GM20431 (cell line): ENCODE measurements at regions not wholly inside any gene's neighbourhood (a gene's known extent, or its start where the extent isn't known, plus 50 kb on each side); places are given as distances from the start of the nearest gene placed in this dataset.

Experiments
- in situ Hi-C: fragments of 300-500 bp; cut with MseI, MboI; formaldehyde crosslinking; loops from one replicate; pipeline ENCODE4 v1.15.0; 2020; ENCODE audit warnings: low sequenced_read_pairs; ENCODE audit not compliant: unreplicated experiment

DNA sequence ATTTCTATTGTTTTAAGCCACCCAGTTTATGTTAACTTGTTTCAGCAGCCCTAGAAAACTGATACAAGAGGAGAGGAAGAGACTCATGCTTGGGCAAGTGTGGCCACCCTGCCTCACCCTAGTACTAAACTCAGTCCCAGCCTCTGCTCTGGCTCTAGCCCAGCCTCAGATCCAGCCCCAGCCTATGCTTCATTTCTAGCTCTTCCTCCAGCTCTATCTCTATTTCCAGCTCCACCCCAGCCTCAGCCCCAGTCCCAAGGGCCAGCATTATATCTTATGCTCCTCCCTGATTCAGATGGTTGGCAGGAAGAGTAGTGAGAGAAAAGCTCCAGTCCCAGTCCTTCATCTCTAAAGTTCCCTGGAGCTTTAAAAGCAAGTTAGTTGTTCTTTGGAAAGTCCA lies 535.5 kb downstream of the PTPRC start:
- in situ Hi-C loops, result no loop called here

DNA sequence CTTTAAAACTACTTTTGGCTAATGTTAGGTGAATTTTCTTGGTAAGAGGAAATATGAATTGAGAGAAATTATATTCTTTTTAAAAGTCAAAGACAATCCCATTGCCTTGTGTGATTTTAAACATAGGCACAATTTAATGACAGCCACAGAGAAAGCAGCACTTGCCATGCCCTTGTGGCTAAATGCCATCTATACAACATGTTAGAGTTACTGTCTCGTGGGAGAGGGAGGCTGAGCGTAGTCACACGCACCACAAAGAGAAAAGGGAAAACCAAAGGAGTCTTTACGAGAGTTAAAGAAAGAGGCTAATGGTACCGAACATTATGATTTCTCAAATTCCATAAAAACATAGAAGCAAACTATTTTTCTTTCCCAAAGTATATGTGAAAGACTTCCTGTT lies 537.9 kb downstream of the PTPRC start:
- in situ Hi-C loops, result no loop called here

GRCh38 chr1:199177241-199177640 lies 538.4 kb downstream of the PTPRC start:
- in situ Hi-C loops, result no loop called here

DNA sequence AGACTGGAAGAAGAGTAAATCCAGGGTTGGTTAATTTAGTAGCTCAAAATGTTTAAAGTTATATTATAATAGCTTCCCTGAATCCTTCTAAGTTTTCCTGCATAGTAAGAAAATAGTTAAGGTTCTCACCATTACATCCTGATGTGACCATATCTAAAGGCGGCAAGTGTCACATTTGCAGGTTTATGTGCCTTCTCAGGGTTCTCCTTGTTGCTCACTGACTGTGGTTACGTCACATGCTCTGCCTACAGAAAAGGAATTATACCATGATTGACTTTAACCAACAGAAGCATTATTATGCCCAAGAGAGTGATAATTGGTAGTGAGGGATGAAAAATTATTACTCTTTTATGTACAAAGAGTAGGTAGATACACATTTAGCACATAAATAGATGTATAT lies 539.8 kb downstream of the PTPRC start:
- in situ Hi-C loops, result no loop called here

DNA sequence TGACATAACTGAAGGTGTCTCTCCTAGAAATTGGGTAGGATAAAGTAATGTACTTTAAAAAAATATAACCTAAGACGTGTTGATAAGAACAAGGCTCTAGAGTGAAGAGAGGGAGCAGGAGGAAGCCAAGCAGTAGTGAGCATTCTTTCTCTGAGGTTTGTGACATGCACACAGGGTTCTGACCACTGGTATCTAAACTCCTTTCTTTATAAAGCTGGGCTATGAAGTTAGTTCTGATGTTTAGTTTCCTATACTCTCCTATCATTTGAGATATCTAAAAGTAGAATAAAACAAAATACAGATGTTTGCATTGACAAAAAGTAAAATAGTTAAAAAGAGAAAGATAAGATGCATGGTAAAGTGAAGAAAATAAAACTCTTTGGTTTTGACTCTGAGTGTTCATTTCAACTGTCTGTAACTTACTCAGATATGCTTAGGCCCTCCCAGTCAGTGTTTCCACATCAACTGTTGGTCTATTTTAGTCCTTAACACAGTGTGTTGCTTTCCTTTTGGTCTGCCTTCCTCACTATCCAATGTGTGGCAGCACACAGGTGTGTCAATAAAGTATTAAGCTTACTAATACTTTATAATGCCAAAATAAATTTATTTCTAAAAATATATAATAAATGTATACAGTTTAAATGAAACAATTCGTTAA lies 543.5 kb downstream of the PTPRC start:
- in situ Hi-C loops, result no loop called here

DNA sequence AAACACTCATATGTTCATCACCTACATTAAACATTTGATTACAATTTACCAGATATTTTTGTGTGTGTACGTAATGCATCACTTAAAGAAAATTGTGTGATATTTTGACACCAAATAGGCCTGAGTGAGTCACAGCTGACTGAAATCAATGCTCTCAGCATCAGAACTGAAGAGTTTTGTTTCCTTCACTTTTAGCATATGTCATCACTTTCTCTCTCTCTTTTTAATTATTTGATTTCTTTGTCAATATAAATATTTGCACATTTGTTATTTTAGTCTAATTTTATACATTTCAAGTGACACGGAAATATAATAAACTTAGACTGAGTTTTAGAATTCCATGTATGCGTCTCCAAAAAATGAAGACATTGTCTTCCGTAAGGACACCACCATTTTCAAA lies 545.3 kb downstream of the PTPRC start:
- in situ Hi-C loops, result no loop called here

DNA sequence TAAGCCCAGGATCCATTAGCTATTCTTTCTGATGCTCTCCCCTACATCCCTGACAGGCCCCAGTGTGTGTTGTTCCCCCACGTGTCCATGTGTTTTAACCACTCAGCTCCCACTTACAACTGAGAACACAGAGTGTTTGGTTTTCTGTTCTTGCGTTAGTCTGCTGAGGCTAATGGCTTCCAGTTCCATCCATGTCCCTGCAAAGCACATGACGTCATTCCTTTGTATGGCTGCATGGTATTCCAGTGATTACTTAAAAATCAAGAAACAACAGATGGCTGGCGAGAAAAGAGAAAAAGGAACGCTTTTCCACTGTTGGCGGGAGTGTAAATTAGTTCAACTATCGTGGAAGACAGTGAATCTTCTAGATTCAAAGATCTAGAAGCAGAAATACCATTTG lies 556.0 kb downstream of the PTPRC start:
- in situ Hi-C loops, result no loop called here

- in situ Hi-C loops, result no loop called here
Observed at GRCh38 chr1:199197695-199198094, 558.9 kb downstream of the PTPRC start.

DNA sequence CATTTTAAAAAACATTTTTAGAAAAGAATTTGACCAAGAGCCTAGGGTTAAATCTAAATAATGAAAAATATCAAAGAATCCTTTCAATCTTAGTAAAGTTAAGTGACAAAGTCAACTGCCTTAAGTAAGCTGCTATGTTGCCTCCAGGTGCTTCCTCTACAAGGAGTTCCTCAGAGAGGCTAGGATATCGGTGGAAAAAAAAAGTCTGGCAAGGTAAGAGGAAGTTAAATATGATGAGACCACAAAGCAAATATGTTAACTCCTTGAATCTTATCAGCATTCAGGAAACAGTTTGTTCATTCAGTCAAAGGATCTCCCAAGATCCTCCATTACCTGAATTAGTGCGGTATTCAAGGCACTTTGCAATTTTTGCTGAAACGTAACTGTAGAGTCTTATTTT lies 563.5 kb downstream of the PTPRC start:
- in situ Hi-C loops, result no loop called here

DNA sequence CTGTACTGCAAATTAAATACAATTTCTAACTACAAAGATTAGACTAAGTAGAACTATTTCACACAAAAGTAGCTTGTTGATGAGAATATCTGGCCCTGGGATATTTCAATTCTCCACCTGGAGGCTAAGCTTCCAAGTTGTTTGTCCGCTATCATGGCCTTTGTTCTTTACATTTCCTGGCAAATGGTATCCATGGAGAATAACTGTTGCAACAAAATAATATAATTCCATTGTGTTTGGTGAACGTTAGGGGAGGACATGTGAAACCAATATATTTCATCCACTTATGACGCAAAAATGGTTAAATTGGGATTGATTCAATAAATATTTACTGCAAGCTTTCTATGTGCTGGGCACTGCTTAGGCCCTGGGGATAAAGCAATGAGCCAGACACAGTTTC lies 565.4 kb downstream of the PTPRC start:
- in situ Hi-C loops, result no loop called here

- in situ Hi-C loops, result no loop called here
Observed at GRCh38 chr1:199205740-199206441, 567.1 kb downstream of the PTPRC start.

- in situ Hi-C loops, result no loop called here
Observed at GRCh38 chr1:199208847-199209246, 570.0 kb downstream of the PTPRC start.

DNA sequence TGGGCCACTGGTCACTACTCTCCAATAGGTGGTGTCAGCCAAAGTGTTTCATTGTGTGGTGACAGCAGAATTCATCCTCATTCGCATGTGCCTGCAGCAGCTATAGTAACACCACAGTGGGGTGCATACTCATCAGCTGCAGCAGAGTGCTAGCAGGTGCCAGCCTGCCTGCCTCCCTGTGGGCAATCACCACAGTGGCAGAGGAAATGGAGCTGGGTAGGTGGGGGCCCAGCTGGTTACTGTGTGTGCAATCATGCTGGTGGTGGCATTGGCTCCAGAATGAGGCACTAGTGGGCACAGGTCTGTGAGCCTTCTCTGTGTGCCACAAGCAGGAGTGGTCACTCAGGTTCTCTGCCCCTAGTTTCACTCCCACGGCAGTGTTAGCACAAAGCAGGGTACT lies 579.2 kb downstream of the PTPRC start:
- in situ Hi-C loops, result no loop called here

DNA sequence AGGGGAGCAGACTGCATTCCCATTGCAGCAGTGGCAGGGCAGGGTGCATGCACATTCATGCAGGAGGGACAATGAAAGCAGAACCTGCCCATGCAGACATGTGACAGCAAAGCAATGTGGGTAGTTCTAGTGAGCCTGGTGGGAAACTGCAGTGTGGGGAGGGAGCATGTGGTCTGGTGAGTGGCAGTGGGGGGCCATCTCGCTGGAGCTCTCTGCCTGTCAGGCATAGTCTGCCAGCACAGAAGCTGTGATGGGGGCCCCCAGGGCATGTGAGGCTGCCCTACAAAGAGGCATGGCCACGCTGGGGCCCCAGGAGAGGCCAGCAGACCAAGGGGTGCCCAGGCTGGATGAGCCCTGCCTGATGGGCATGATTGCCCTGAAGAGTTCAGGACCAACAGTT lies 579.7 kb downstream of the PTPRC start:
- in situ Hi-C loops, result no loop called here

DNA sequence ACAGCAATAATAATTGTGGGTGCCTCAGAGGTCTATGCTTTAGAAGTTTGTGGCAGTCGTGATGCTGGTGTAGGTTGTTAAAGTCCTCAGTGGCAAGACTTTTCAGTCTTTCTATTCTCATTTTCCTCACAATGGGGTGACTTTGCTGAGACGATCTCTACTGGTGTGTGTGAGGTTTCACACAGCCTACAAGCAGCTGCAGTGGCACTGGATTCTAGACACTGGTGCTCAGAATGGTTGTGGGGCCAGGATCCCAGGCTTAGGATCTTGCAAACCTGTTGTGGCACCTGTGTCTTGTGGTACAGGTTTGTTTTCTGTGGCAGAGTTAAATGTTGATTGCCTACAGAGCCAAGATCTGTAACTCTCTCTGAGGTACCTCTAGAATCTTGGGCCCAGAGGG lies 581.2 kb downstream of the PTPRC start:
- in situ Hi-C loops, result no loop called here

- in situ Hi-C loops, result no loop called here
Observed at GRCh38 chr1:199221371-199222150, 582.7 kb downstream of the PTPRC start.

- in situ Hi-C loops, result no loop called here
Observed at GRCh38 chr1:199223936-199224335, 585.1 kb downstream of the PTPRC start.

GRCh38 chr1:199226163-199226562 lies 587.3 kb downstream of the PTPRC start:
- in situ Hi-C loops, result loop anchor here (25.0 kb wide), 1 partner anchor 439 kb away; no protein-coding TSS in a partner anchor

DNA sequence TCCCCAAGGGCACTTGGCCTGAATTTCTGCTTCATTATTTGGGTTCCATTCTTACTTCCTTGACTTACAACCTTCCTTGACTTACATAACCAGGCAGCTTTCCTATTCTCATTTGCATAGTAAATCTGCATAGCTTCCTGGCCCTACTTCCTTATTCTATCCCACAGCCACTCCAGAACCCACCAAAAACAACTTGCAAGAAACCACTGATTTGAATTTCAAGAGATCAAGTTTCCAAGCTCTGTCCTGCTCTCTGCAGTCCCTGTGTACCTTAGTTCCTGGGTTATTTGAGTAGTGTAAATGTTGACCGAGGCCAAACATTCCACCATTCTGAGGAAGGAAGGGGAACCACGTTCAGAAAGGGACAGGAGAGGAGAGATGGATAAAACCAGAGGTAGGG lies 603.3 kb downstream of the PTPRC start:
- in situ Hi-C loops, result loop anchor here (25.0 kb wide), 1 partner anchor 455 kb away; no protein-coding TSS in a partner anchor

- in situ Hi-C loops, result loop anchor here (25.0 kb wide), 1 partner anchor 455 kb away; no protein-coding TSS in a partner anchor
Observed at GRCh38 chr1:199242601-199243000, 603.8 kb downstream of the PTPRC start.
